ENCODE measurements at regions not wholly inside any gene's neighbourhood (a gene's known extent, or its start where the extent isn't known, plus 50 kb on each side); places are given as distances from the start of the nearest gene placed in this dataset.

- TF ChIP-seq POLR2A (IDR thresholded peaks at IDR 0.05) (no peak), CTCF (IDR thresholded peaks at IDR 0.05) (no peak), POLR2AphosphoS5 (IDR thresholded peaks at IDR 0.05) (no peak), EP300 (IDR thresholded peaks at IDR 0.05) (no peak)
Measured at GRCh38 chr2:125254010-125254409, 1228.9 kb downstream of the CNTNAP5 start.
